B cell (primary cell): ENCODE measurements at regions not wholly inside any gene's neighbourhood (a gene's known extent, or its start where the extent isn't known, plus 50 kb on each side); places are given as distances from the start of the nearest gene placed in this dataset.

Experiments used
- ATAC-seq: fragments of 200-7000 bp; cut with Tn5 transposase; one replicate; pipeline ENCODE4 v1.10.0; 2021; ENCODE audit warnings: low read depth, mild to moderate bottlenecking, moderate number of reproducible peaks, moderate library complexity
- CTCF ChIA-PET: fragments of 350-600 bp; sonication (Branson Sonifier 250); formaldehyde crosslinking; loops from one replicate; lab custom pipeline; 2021; ENCODE audit warnings: antibody characterized with exemption, inconsistent platforms; lab: Charles Lee
- POLR2A ChIA-PET: fragments of 350-600 bp; sonication (Branson Sonifier 250); formaldehyde crosslinking; loops from one replicate; lab custom pipeline; 2021; ENCODE audit warnings: antibody characterized with exemption; lab: Charles Lee
- DNase-seq: peaks from one replicate; pipeline ENCODE4 v3.0.0; 2013
- H2AFZ ChIP-seq: 2 replicates; pipeline ENCODE4 v1.6.1; 2012; ENCODE audit warnings: mild to moderate bottlenecking, low read depth, low read length; ENCODE audit not compliant: insufficient read depth, poor library complexity, severe bottlenecking
- H3K27ac ChIP-seq, 2 donors: 1 replicate in 1 of 2; 2 replicates in 1 of 2; pipeline ENCODE4 v1.5.1; 2012 to 2013; ENCODE audit warnings: low read length in 2 of 2, mild to moderate bottlenecking in 2 of 2, moderate library complexity in 1 of 2
- H3K27me3 ChIP-seq, 4 experiments: fragments of 200-600 bp in 1 of 4; sonication (generic) in 1 of 4; replicated peaks in 1 of 4; 1 replicate in 2 of 4; 2 replicates in 2 of 4; pipeline versions ENCODE4 v1.6.1 to v1.7.0; 2013 to 2016; ENCODE audit warnings: low read length in 3 of 4, mild to moderate bottlenecking in 2 of 4, mixed read lengths in 1 of 4, moderate library complexity in 1 of 4; ENCODE audit not compliant: insufficient read depth in 4 of 4, control insufficient read depth in 3 of 4; ENCODE audit errors: control extremely low read depth in 1 of 4
- H3K36me3 ChIP-seq, 2 experiments: replicated peaks in 1 of 2; 1 replicate in 1 of 2; 2 replicates in 1 of 2; pipeline versions ENCODE4 v1.6.1 to v1.7.1; 2013; ENCODE audit warnings: low read length in 1 of 2; ENCODE audit not compliant: insufficient read depth in 2 of 2, control insufficient read depth in 1 of 2; ENCODE audit errors: control extremely low read depth in 1 of 2, extremely low read depth in 1 of 2
- H3K4me1 ChIP-seq, 2 donors: fragments of 200-600 bp in 1 of 2; sonication (generic) in 1 of 2; 1 replicate in 1 of 2; 2 replicates in 1 of 2; pipeline versions ENCODE4 v1.5.1 to v1.6.1; 2013 to 2017; ENCODE audit warnings: low read length in 2 of 2; ENCODE audit not compliant: control insufficient read depth in 2 of 2, insufficient read depth in 2 of 2
- H3K4me2 ChIP-seq: replicated peaks from 2 replicates; pipeline ENCODE3; 2012; ENCODE audit warnings: mild to moderate bottlenecking, low read depth, low read length; ENCODE audit not compliant: poor library complexity, severe bottlenecking
- H3K4me3 ChIP-seq, 5 experiments: fragments of 200-600 bp in 1 of 5; sonication (generic) in 1 of 5; 1 replicate in 3 of 5; 2 replicates in 2 of 5; pipeline versions ENCODE4 v1.5.1 to v1.7.0; 2011 to 2016; ENCODE audit warnings: low read length in 4 of 5, mild to moderate bottlenecking in 4 of 5, low read depth in 2 of 5, control low read depth in 1 of 5, moderate library complexity in 1 of 5; ENCODE audit not compliant: insufficient read depth in 1 of 5; ENCODE audit errors: control extremely low read depth in 1 of 5, extremely low read depth in 1 of 5
- H3K79me2 ChIP-seq: fragments of 200-600 bp; sonication (generic); one replicate; pipeline ENCODE4 v1.6.0; 2016; ENCODE audit warnings: low read length; ENCODE audit not compliant: control insufficient read depth, insufficient read depth
- H3K9ac ChIP-seq: fragments of 200-600 bp; sonication (generic); 2 replicates; pipeline ENCODE4 v1.6.1; 2017; ENCODE audit warnings: mild to moderate bottlenecking, low read length, moderate library complexity
- H3K9me3 ChIP-seq, 3 donors: one replicate each; pipeline versions ENCODE4 v1.6.1 to v1.7.1; 2013; ENCODE audit warnings: low read length in 2 of 3; ENCODE audit not compliant: control insufficient read depth in 2 of 3, insufficient read depth in 1 of 3; ENCODE audit errors: control extremely low read depth in 1 of 3
- H4K20me1 ChIP-seq: 2 replicates; pipeline ENCODE4 v1.6.0; 2012; ENCODE audit warnings: mild to moderate bottlenecking, low read length; ENCODE audit not compliant: insufficient read depth, control insufficient read depth, poor library complexity, severe bottlenecking
- H3K27ac Mint-ChIP-seq: one replicate; pipeline ENCODE4 v1.8.0; 2021; ENCODE audit warnings: mixed read lengths
- H3K27me3 Mint-ChIP-seq: one replicate; pipeline ENCODE4 v1.8.0; 2021; ENCODE audit warnings: mixed read lengths
- H3K4me1 Mint-ChIP-seq: one replicate; pipeline ENCODE4 v1.8.0; 2021; ENCODE audit warnings: mixed read lengths
- H3K4me3 Mint-ChIP-seq: one replicate; pipeline ENCODE4 v1.8.0; 2021; ENCODE audit warnings: mixed read lengths
- H3K9me3 Mint-ChIP-seq: one replicate; pipeline ENCODE4 v1.8.0; 2022; ENCODE audit warnings: mixed read lengths; ENCODE audit not compliant: insufficient read depth
- CTCF ChIP-seq: fragments of 200-600 bp; IDR thresholded peaks from one replicate; pipeline ENCODE4 v1.8.0; 2022; ENCODE audit warnings: antibody characterized with exemption, mild to moderate bottlenecking
- EZH2 ChIP-seq: IDR thresholded peaks from 2 replicates; pipeline ENCODE4 v1.6.1; 2012; ENCODE audit warnings: borderline replicate concordance, low read depth, mild to moderate bottlenecking, moderate library complexity, low read length; ENCODE audit not compliant: insufficient read depth, poor library complexity, severe bottlenecking
- WGBS: methylation state at CpG from one replicate; pipeline ENCODE4 v1.1.5; 2013; ENCODE audit warnings: missing lambda C conversion rate; ENCODE audit not compliant: insufficient coverage; 5-methylcytosine and 5-hydroxymethylcytosine counted together
- intact Hi-C: fragments of 100-400 bp; cut with micrococcal nuclease; formaldehyde crosslinking; loops from one replicate; pipeline ENCODE4 v1.10.0; 2022

GRCh38 chr3:181497358-181497757 lies 214.4 kb upstream of the SOX2 start:
- Mint-ChIP-seq H3K4me3 (no peak overlapping the region), H3K4me1 (no peaks in the 10 kb centered on the region), H3K9me3 (no peaks in the 10 kb centered on the region), H3K27me3 (no peaks in the 10 kb centered on the region), H3K27ac (no peak overlapping the region)
- intact Hi-C loops, result no loop called here
- peaks cover 0 to 3% (median 0%) of the 10 kb centered on the region in 3 donors for H3K9me3 ChIP-seq
- 100% methylated on average over 1 of the region's 3 CpGs for WGBS
- ATAC-seq, result no peak
- H3K36me3 ChIP-seq, result no peaks in the 10 kb centered on the region
- H3K4me3 ChIP-seq, result no peak overlapping the region
- no peaks in the 10 kb centered on the region for H4K20me1 ChIP-seq
- CTCF ChIA-PET, result no interaction called here
- H3K4me1 ChIP-seq, result no peaks in the 10 kb centered on the region
- no peak overlapping the region for H3K27ac ChIP-seq
- DNase-seq, result no peak
- no peak for TF ChIP-seq CTCF
- no peak for TF ChIP-seq EZH2
- no peak overlapping the region for H2AFZ ChIP-seq
- POLR2A ChIA-PET, result no interaction called here
- H3K27me3 ChIP-seq, result no peaks in the 10 kb centered on the region
- H3K4me2 ChIP-seq, result no peak overlapping the region
- no peak overlapping the region for H3K9ac ChIP-seq
- no peaks in the 10 kb centered on the region for H3K79me2 ChIP-seq

- no peak overlapping the region for H3K4me3 Mint-ChIP-seq
- no peak for ATAC-seq
- Histone ChIP-seq H3K79me2 (no peaks in the 10 kb centered on the region), H2AFZ (no peak overlapping the region), H3K4me3 (no peak overlapping the region), H3K4me1 (no peaks in the 10 kb centered on the region), H3K9ac (no peak overlapping the region), H4K20me1 (no peaks in the 10 kb centered on the region), H3K9me3 (no peaks in the 10 kb centered on the region), H3K36me3 (no peaks in the 10 kb centered on the region), H3K27me3 (no peaks in the 10 kb centered on the region), H3K4me2 (no peak overlapping the region), H3K27ac (no peak overlapping the region)
- no peak overlapping the region for H3K27ac Mint-ChIP-seq
- intact Hi-C loops, result no loop called here
- no peak for TF ChIP-seq CTCF
- no peak for TF ChIP-seq EZH2
- H3K9me3 Mint-ChIP-seq, result no peaks in the 10 kb centered on the region
- H3K27me3 Mint-ChIP-seq, result no peaks in the 10 kb centered on the region
- no peaks in the 10 kb centered on the region for H3K4me1 Mint-ChIP-seq
- CTCF ChIA-PET, result no interaction called here
- POLR2A ChIA-PET, result no interaction called here
- DNase-seq, result no peak
- WGBS, result 78% methylated on average over 3 of the region's 3 CpGs
Measured at GRCh38 chr3:181493423-181493822, 218.3 kb upstream of the SOX2 start.
